ENCODE measurements at regions not wholly inside any gene's neighbourhood (a gene's known extent, or its start where the extent isn't known, plus 50 kb on each side); places are given as distances from the start of the nearest gene placed in this dataset.
"Not testable (repeated sequence)": the region's sequence is repeated elsewhere in the genome, so short reads cannot be mapped to it uniquely, and the experiment has no call there.

DNA sequence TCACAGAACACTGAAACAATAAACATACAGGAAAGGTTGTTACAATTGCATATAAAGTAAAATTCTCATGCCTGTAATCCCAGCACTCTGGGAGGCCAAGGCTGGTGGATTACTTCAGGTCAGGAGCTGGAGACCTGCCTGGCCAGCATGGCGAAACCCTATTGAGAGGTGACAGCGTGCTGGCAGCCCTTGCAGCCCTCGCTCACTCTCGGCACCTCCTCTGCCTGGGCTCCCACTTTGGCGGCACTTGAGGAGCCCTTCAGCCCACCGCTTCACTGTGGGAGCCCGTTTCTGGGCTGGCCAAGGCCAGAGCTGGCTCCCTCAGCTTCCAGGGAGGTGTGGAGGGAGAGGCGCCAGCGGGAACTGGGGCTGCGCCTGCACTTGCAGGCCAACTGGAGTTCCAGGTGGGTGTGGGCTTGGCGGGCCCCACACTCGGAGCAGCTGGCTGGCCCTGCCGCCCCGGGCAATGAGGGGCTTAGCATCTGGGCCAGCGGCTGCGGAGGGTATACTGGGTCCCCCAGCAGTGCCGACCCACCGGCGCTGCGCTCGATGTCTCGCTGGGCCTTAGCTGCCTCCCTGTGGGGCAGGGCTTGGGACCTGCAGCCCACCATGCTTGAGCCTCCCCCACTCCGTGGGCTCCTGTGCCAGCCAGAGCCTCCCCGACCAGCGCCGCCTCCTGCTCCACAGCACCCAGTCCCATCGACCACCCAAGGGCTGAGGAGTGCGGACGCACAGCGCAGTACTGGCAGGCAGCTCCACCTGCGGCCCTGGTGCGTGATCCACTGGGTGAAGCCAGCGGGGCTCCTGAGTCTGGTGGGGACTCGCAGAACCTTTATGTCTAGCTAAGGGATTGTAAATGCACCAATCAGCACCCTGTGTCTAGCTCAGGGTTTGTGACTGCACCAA, 51.5 kb upstream of the MBNL1 start:
- not testable (repeated sequence) for DNase-seq; H3K27me3 ChIP-seq (ENCODE audit: low read length); H4K20me1 ChIP-seq (ENCODE audit: insufficient read depth, low read depth, low read length); H3K4me1 ChIP-seq (ENCODE audit: low read length); H3K36me3 ChIP-seq (ENCODE audit: insufficient read depth, low read length); H3K9me2 ChIP-seq (replicated peaks; ENCODE audit: insufficient read depth, low read length); H3K4me2 ChIP-seq (ENCODE audit: low read depth, low read length, poor library complexity, severe bottlenecking); H3K9ac ChIP-seq (ENCODE audit: low read length); H3K79me2 ChIP-seq (ENCODE audit: low read length); H3K27ac ChIP-seq (ENCODE audit: low read length); H3K4me3 ChIP-seq (ENCODE audit: low read length); H3K9me3 ChIP-seq (ENCODE audit: low read length); H2AFZ ChIP-seq (ENCODE audit: low read length)

DNA sequence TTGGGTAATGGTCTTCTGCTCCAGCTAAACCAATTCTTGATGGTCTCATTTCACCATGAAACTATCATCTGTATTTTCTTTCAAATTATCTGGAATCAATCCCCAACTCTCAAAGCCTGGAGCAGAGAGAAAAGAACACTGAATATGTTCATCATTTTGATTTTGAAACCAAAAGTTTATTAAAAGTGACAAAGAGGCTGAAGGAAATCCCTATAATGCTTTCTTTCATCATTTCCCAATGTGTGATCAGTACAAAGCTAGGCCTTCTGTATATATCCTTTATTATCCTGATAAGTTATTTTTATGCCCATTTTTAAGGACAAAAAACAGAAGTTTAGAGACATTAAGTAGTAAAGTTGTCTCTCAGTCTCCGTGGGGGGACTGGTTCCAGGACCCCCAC, 50.1 kb upstream of the MBNL1 start:
- no peak for DNase-seq
- Histone ChIP-seq H3K36me3 (ENCODE audit: insufficient read depth, low read length) (no peaks in the 10 kb centered on the region), H3K27ac (ENCODE audit: low read length) (no peak overlapping the region), H3K9me2 (replicated peaks; ENCODE audit: insufficient read depth, low read length) (no peaks in the 10 kb centered on the region), H3K4me2 (ENCODE audit: low read depth, low read length, poor library complexity, severe bottlenecking) (no peak overlapping the region), H4K20me1 (ENCODE audit: insufficient read depth, low read depth, low read length) (no peaks in the 10 kb centered on the region), H3K4me3 (ENCODE audit: low read length) (no peak overlapping the region), H3K9me3 (ENCODE audit: low read length) (no peaks in the 10 kb centered on the region), H3K27me3 (ENCODE audit: low read length) (no peaks in the 10 kb centered on the region), H2AFZ (ENCODE audit: low read length) (no peak overlapping the region), H3K9ac (ENCODE audit: low read length) (no peak overlapping the region), H3K4me1 (ENCODE audit: low read length) (no peaks in the 10 kb centered on the region), H3K79me2 (ENCODE audit: low read length) (no peaks in the 10 kb centered on the region)
